H1 (cell line): ENCODE measurements at regions not wholly inside any gene's neighbourhood (a gene's known extent, or its start where the extent isn't known, plus 50 kb on each side); places are given as distances from the start of the nearest gene placed in this dataset.

ENCODE experiments used
- CTCF ChIA-PET: fragments of 300-600 bp; sonication (Branson Sonifier 250); formaldehyde crosslinking; loops from one replicate; lab custom pipeline; 2021; ENCODE audit not compliant: partially characterized antibody; lab: Charles Lee
- POLR2A ChIA-PET: fragments of 300-600 bp; sonication (Branson Sonifier 250); formaldehyde crosslinking; loops from one replicate; lab custom pipeline; 2021; ENCODE audit warnings: inconsistent platforms; ENCODE audit not compliant: partially characterized antibody; lab: Charles Lee
- DNase-seq, 2 experiments: peaks; one replicate each; pipeline versions ENCODE4 v3.0.0 to v3.0.0-alpha.2; 2010 to 2022; ENCODE audit warnings: low spot score in 2 of 2, low read depth in 1 of 2, mixed read lengths in 1 of 2
- FAIRE-seq: peaks from 2 replicates; lab custom pipeline; 2011; peaks lifted over from hg19 to GRCh38; lab: Jason Lieb, UNC
- H2AFZ ChIP-seq: 2 replicates; pipeline ENCODE4 v1.8.1; 2012; ENCODE audit warnings: low read length, inconsistent platforms
- H2AK5ac ChIP-seq: 2 replicates; pipeline ENCODE4 v1.6.1; 2013; ENCODE audit warnings: low read depth, low read length
- H2BK120ac ChIP-seq: replicated peaks from 2 replicates; pipeline ENCODE3; 2013; ENCODE audit warnings: low read depth, low read length, inconsistent platforms
- H2BK12ac ChIP-seq: 2 replicates; pipeline ENCODE4 v1.6.1; 2013; ENCODE audit warnings: low read depth, low read length
- H2BK15ac ChIP-seq: 2 replicates; pipeline ENCODE4 v1.6.1; 2013; ENCODE audit warnings: low read length
- H2BK20ac ChIP-seq: 2 replicates; pipeline ENCODE4 v1.6.1; 2013; ENCODE audit warnings: low read length
- H2BK5ac ChIP-seq: 2 replicates; pipeline ENCODE4 v1.6.1; 2013; ENCODE audit warnings: low read depth, low read length
- H3K14ac ChIP-seq: 2 replicates; pipeline ENCODE4 v1.6.1; 2013; ENCODE audit warnings: inconsistent platforms; ENCODE audit not compliant: insufficient read length
- H3K18ac ChIP-seq: 2 replicates; pipeline ENCODE4 v1.6.1; 2013; ENCODE audit warnings: low read length; ENCODE audit errors: extremely low read depth
- H3K23ac ChIP-seq: 2 replicates; pipeline ENCODE4 v1.6.1; 2013; ENCODE audit warnings: inconsistent platforms; ENCODE audit not compliant: insufficient read length
- H3K23me2 ChIP-seq: 2 replicates; pipeline ENCODE4 v1.6.1; 2013; ENCODE audit warnings: low read depth, low read length
- H3K27ac ChIP-seq: 2 replicates; pipeline ENCODE4 v1.6.1; 2011; ENCODE audit warnings: low read depth, low read length, inconsistent platforms
- H3K27me3 ChIP-seq, 4 experiments: replicated peaks in 1 of 4; 1 replicate in 1 of 4; 2 replicates in 3 of 4; pipeline versions ENCODE4 v1.6.1 to v1.8.1; 2011 to 2013; ENCODE audit warnings: low read length in 3 of 4, mild to moderate bottlenecking in 3 of 4, inconsistent platforms in 2 of 4, mixed read lengths in 2 of 4, moderate library complexity in 1 of 4; ENCODE audit not compliant: control insufficient read depth in 3 of 4, insufficient read depth in 3 of 4; ENCODE audit errors: extremely low read depth in 1 of 4
- H3K36me3 ChIP-seq, 4 experiments: 2 replicates each; pipeline versions ENCODE4 v1.6.1 to v1.8.1; 2011 to 2013; ENCODE audit warnings: mild to moderate bottlenecking in 4 of 4, low read length in 3 of 4, moderate library complexity in 2 of 4, control low read depth in 1 of 4, inconsistent platforms in 1 of 4; ENCODE audit not compliant: insufficient read depth in 4 of 4, control insufficient read depth in 2 of 4
- H3K4ac ChIP-seq: replicated peaks from 2 replicates; pipeline ENCODE3; 2013; ENCODE audit warnings: low read length, low read depth, mixed read lengths, inconsistent platforms; ENCODE audit not compliant: insufficient read length
- H3K4me1 ChIP-seq, 4 experiments: replicated peaks in 1 of 4; 1 replicate in 1 of 4; 2 replicates in 3 of 4; pipeline versions ENCODE4 v1.6.1 to v1.8.1; 2011 to 2013; ENCODE audit warnings: low read length in 3 of 4, inconsistent platforms in 2 of 4, mixed read lengths in 1 of 4; ENCODE audit not compliant: insufficient read depth in 4 of 4, control insufficient read depth in 3 of 4
- H3K4me2 ChIP-seq, 2 experiments: 2 replicates each; pipeline versions ENCODE4 v1.6.1 to v1.8.1; 2011 to 2013; ENCODE audit warnings: low read depth in 2 of 2, low read length in 2 of 2, control low read depth in 1 of 2, inconsistent platforms in 1 of 2, mild to moderate bottlenecking in 1 of 2; ENCODE audit not compliant: insufficient read depth in 1 of 2
- H3K4me3 ChIP-seq, 4 experiments: fragments of 200-600, 300-600 bp in 1 of 4; sonication (generic), shearing (Covaris generic), sonication (Bioruptor Twin) in 1 of 4; 2 replicates each; pipeline versions ENCODE4 v1.5.1 to v1.8.1; 2011 to 2016; ENCODE audit warnings: low read length in 4 of 4, low read depth in 3 of 4, control low read depth in 2 of 4, inconsistent platforms in 2 of 4, mild to moderate bottlenecking in 2 of 4, mixed read lengths in 1 of 4, moderate library complexity in 1 of 4; ENCODE audit not compliant: insufficient read depth in 2 of 4; ENCODE audit errors: extremely low read depth in 1 of 4
- H3K56ac ChIP-seq: replicated peaks from 2 replicates; pipeline ENCODE3; 2013; ENCODE audit warnings: low read depth, mild to moderate bottlenecking, mixed read lengths, low read length, inconsistent platforms; ENCODE audit not compliant: insufficient read length
- H3K79me1 ChIP-seq: 2 replicates; pipeline ENCODE4 v1.6.1; 2013; ENCODE audit warnings: low read depth, low read length, control low read depth
- H3K79me2 ChIP-seq, 2 experiments: 2 replicates each; pipeline versions ENCODE4 v1.6.1 to v1.8.1; 2012 to 2013; ENCODE audit warnings: low read length in 2 of 2, mild to moderate bottlenecking in 2 of 2, inconsistent platforms in 1 of 2; ENCODE audit not compliant: insufficient read depth in 2 of 2, control insufficient read depth in 1 of 2
- H3K9ac ChIP-seq, 4 experiments: replicated peaks in 1 of 4; 1 replicate in 1 of 4; 2 replicates in 3 of 4; pipeline versions ENCODE4 v1.6.1 to v1.8.1; 2011 to 2013; ENCODE audit warnings: low read depth in 3 of 4, low read length in 3 of 4, control low read depth in 2 of 4, mild to moderate bottlenecking in 2 of 4, moderate library complexity in 2 of 4, inconsistent platforms in 1 of 4; ENCODE audit errors: extremely low read depth in 1 of 4
- H3K9me3 ChIP-seq, 2 experiments: 2 replicates each; pipeline versions ENCODE4 v1.6.1 to v1.8.1; 2012 to 2013; ENCODE audit warnings: mild to moderate bottlenecking in 2 of 2, moderate library complexity in 2 of 2, control low read depth in 1 of 2, inconsistent platforms in 1 of 2, low read depth in 1 of 2, low read length in 1 of 2, mixed read lengths in 1 of 2; ENCODE audit not compliant: insufficient read depth in 2 of 2
- H4K20me1 ChIP-seq, 2 experiments: replicated peaks in 1 of 2; 2 replicates each; pipeline versions ENCODE3 to v1.8.1; 2011 to 2013; ENCODE audit warnings: inconsistent platforms in 2 of 2, low read length in 2 of 2, mild to moderate bottlenecking in 1 of 2; ENCODE audit not compliant: insufficient read depth in 2 of 2, control insufficient read depth in 1 of 2
- H4K5ac ChIP-seq: 2 replicates; pipeline ENCODE4 v1.6.1; 2013; ENCODE audit warnings: low read length, low read depth, mixed read lengths, inconsistent platforms; ENCODE audit not compliant: insufficient read length
- H4K8ac ChIP-seq: 2 replicates; pipeline ENCODE4 v1.8.0; 2013; ENCODE audit warnings: mild to moderate bottlenecking, moderate library complexity, low read length, inconsistent platforms; ENCODE audit not compliant: insufficient read depth; ENCODE audit errors: extremely low read depth
- H4K91ac ChIP-seq: replicated peaks from 2 replicates; pipeline ENCODE3; 2013; ENCODE audit warnings: low read length, mixed read lengths, inconsistent platforms; ENCODE audit not compliant: insufficient read length
- ATF3 ChIP-seq: IDR thresholded peaks from 2 replicates; pipeline ENCODE4 v1.6.1; 2011; ENCODE audit warnings: low read depth, mild to moderate bottlenecking, low read length; ENCODE audit not compliant: insufficient read depth
- CBX8 ChIP-seq: fragments of 300-800, 300-1000 bp; sonication (generic); IDR thresholded peaks from 2 replicates; pipeline ENCODE4 v1.7.1; 2016; ENCODE audit warnings: low read depth, low read length, borderline replicate concordance
- CTBP2 ChIP-seq: IDR thresholded peaks from 2 replicates; pipeline ENCODE4 v1.7.0; 2011; ENCODE audit warnings: borderline replicate concordance, mild to moderate bottlenecking, moderate library complexity, mixed read lengths, low read length; ENCODE audit not compliant: insufficient read depth, insufficient read length
- FOSL1 ChIP-seq: IDR thresholded peaks from 2 replicates; pipeline ENCODE4 v1.6.1; 2011; ENCODE audit warnings: mild to moderate bottlenecking, low read depth, low read length, moderate library complexity; ENCODE audit not compliant: insufficient read depth
- JUN ChIP-seq: IDR thresholded peaks from 2 replicates; pipeline ENCODE4 v1.6.1; 2011; ENCODE audit warnings: low read depth, mild to moderate bottlenecking, improper control_type of control experiment, low read length
- JUND ChIP-seq: IDR thresholded peaks from 2 replicates; pipeline ENCODE4 v1.6.1; 2011; ENCODE audit warnings: mild to moderate bottlenecking, improper control_type of control experiment, low read length
- NRF1 ChIP-seq: IDR thresholded peaks from 2 replicates; pipeline ENCODE4 v1.6.1; 2011; ENCODE audit warnings: mild to moderate bottlenecking, low read depth, low read length, improper control_type of control experiment
- SIX5 ChIP-seq: IDR thresholded peaks from 2 replicates; pipeline ENCODE4 v1.6.1; 2011; ENCODE audit warnings: mild to moderate bottlenecking, low read depth, low read length
- SUZ12 ChIP-seq: fragments of 200-600 bp; sonication (generic); IDR thresholded peaks from 2 replicates; pipeline ENCODE4 v1.6.1; 2012; ENCODE audit warnings: mild to moderate bottlenecking, inconsistent platforms, low read length, moderate library complexity, mixed read lengths
- TAF1 ChIP-seq: IDR thresholded peaks from 2 replicates; pipeline ENCODE4 v1.6.1; 2011; ENCODE audit warnings: mild to moderate bottlenecking, low read depth, low read length
- TEAD4 ChIP-seq: IDR thresholded peaks from 2 replicates; pipeline ENCODE4 v1.6.1; 2012; ENCODE audit warnings: low read depth, low read length, inconsistent platforms, mixed read lengths
- WGBS, 2 experiments: shearing (Covaris generic) in 1 of 2; methylation state at CpG; one replicate each; pipeline versions ENCODE4 v1.1.6 to v1.1.7; 2013 to 2015; ENCODE audit warnings: low lambda C conversion rate in 2 of 2, mixed read lengths in 2 of 2, inconsistent platforms in 1 of 2, low coverage in 1 of 2, missing lambda C conversion rate in 1 of 2; ENCODE audit not compliant: insufficient replicate concordance in 2 of 2, insufficient coverage in 1 of 2, insufficient read length in 1 of 2; ENCODE audit errors: extremely low coverage in 1 of 2, missing lambda C conversion rate in 1 of 2; 5-methylcytosine and 5-hydroxymethylcytosine counted together

- H2BK5ac ChIP-seq: no peak overlapping the region
- H2BK12ac ChIP-seq: no peak overlapping the region
- ChIA-PET CTCF (interaction anchor here (0.8 to 1.2 kb wide), 3 partner anchors 12 to 412 kb away, joined by 3 read pairs; no protein-coding TSS in a partner anchor), POLR2A (no interaction called here)
- H2BK120ac ChIP-seq: no peak overlapping the region
- H4K91ac ChIP-seq: no peak overlapping the region
- H3K4me3 ChIP-seq: no peak overlapping the region
- no peak overlapping the region for H3K4me2 ChIP-seq
- H2BK15ac ChIP-seq: no peak overlapping the region
- no peaks in the 10 kb centered on the region for H3K36me3 ChIP-seq
- H3K27ac ChIP-seq: no peak overlapping the region
- no peaks in the 10 kb centered on the region for H3K27me3 ChIP-seq
- no peak overlapping the region for H3K18ac ChIP-seq
- no peak overlapping the region for H3K23ac ChIP-seq
- 87% methylated on average over 2 of the region's 2 CpGs; no CpG with 5 or more reads in 1 of the 2 experiments for WGBS, 2 experiments
- no peak overlapping the region for H3K4ac ChIP-seq
- H3K23me2 ChIP-seq: no peaks in the 10 kb centered on the region
- no peak overlapping the region for H3K14ac ChIP-seq
- H2AFZ ChIP-seq: no peak overlapping the region
- no peak for FAIRE-seq
- H2BK20ac ChIP-seq: no peak overlapping the region
- H4K8ac ChIP-seq: no peak overlapping the region
- H3K9me3 ChIP-seq: no peaks in the 10 kb centered on the region
- H3K56ac ChIP-seq: no peak overlapping the region
- no peaks in the 10 kb centered on the region for H3K79me1 ChIP-seq
- H4K20me1 ChIP-seq: no peaks in the 10 kb centered on the region
- H3K4me1 ChIP-seq: peaks cover 0 to 5% (median 1%) of the 10 kb centered on the region in 4 experiments; a peak in 2 of 7 replicates
- no peak overlapping the region for H2AK5ac ChIP-seq
- H3K9ac ChIP-seq: no peak overlapping the region
- no peaks in the 10 kb centered on the region for H3K79me2 ChIP-seq
- no peak for DNase-seq
- no peak overlapping the region for H4K5ac ChIP-seq
- TF ChIP-seq TAF1: no peak
- no peak for TF ChIP-seq JUN
- TF ChIP-seq ATF3: no peak
- no peak for TF ChIP-seq FOSL1
- no peak for TF ChIP-seq SUZ12
- no peak for TF ChIP-seq JUND
- no peak for TF ChIP-seq CTBP2
- no peak for TF ChIP-seq CBX8
- TF ChIP-seq TEAD4: no peak
- no peak for TF ChIP-seq SIX5
- TF ChIP-seq NRF1: no peak
Measured at GRCh38 chr21:15434163-15434905, 295.4 kb upstream of the USP25 start.
